WTC11 (cell line): ENCODE measurements at regions not wholly inside any gene's neighbourhood (a gene's known extent, or its start where the extent isn't known, plus 50 kb on each side); places are given as distances from the start of the nearest gene placed in this dataset.

ENCODE experiments used
- CBFB ChIP-seq: sonication (generic); formaldehyde crosslinking; IDR thresholded peaks from 2 replicates; pipeline ENCODE4 v1.8.1; 2022; ENCODE audit warnings: mild to moderate bottlenecking, low read depth, missing genetic modification reagents
- CREB1 ChIP-seq: sonication (generic); formaldehyde crosslinking; IDR thresholded peaks from 2 replicates; pipeline ENCODE4 v1.8.0; 2023; ENCODE audit warnings: mild to moderate bottlenecking, missing genetic modification reagents
- E2F1 ChIP-seq: sonication (generic); formaldehyde crosslinking; IDR thresholded peaks from 2 replicates; pipeline ENCODE4 v1.8.0; 2022; ENCODE audit warnings: mild to moderate bottlenecking, missing genetic modification reagents
- ESRRA ChIP-seq: sonication (generic); formaldehyde crosslinking; IDR thresholded peaks from 2 replicates; pipeline ENCODE4 v1.8.1; 2022; ENCODE audit warnings: mild to moderate bottlenecking, missing genetic modification reagents, borderline replicate concordance
- JUN ChIP-seq: sonication (generic); formaldehyde crosslinking; IDR thresholded peaks from 2 replicates; pipeline ENCODE4 v1.8.0; 2023; ENCODE audit warnings: mild to moderate bottlenecking, missing genetic modification reagents
- MXD4 ChIP-seq: fragments of 250-450 bp; sonication (Bioruptor Pico); IDR thresholded peaks from 2 replicates; pipeline ENCODE4 v1.8.0; 2021; ENCODE audit warnings: mild to moderate bottlenecking, moderate library complexity, borderline replicate concordance
- OVOL2 ChIP-seq: fragments of 250-450 bp; sonication (Bioruptor Pico); IDR thresholded peaks from 2 replicates; pipeline ENCODE4 v1.9.0; 2021; ENCODE audit warnings: mild to moderate bottlenecking, borderline replicate concordance
- ZNF121 ChIP-seq: sonication (generic); formaldehyde crosslinking; IDR thresholded peaks from 2 replicates; pipeline ENCODE4 v1.8.0; 2023; ENCODE audit warnings: missing genetic modification reagents
- ZNF416 ChIP-seq: fragments of 250-450 bp; sonication (Bioruptor Pico); IDR thresholded peaks from 2 replicates; pipeline ENCODE4 v1.9.0; 2021; ENCODE audit warnings: mild to moderate bottlenecking, inconsistent platforms
- ZNF512 ChIP-seq: sonication (generic); formaldehyde crosslinking; IDR thresholded peaks from 2 replicates; pipeline ENCODE4 v1.8.1; 2022; ENCODE audit warnings: missing genetic modification reagents, borderline replicate concordance
- TF ChIP-seq, protein P1 (sequence below): fragments of 200-600 bp; IDR thresholded peaks from 2 replicates; pipeline ENCODE4 v1.8.0; 2022; ENCODE audit warnings: antibody characterized with exemption
- TF ChIP-seq, protein P2 (sequence below): sonication (generic); formaldehyde crosslinking; IDR thresholded peaks from 2 replicates; pipeline ENCODE4 v1.8.0; 2023; ENCODE audit warnings: mild to moderate bottlenecking, missing genetic modification reagents
- TF ChIP-seq, protein P3 (sequence below): sonication (generic); formaldehyde crosslinking; IDR thresholded peaks from 2 replicates; pipeline ENCODE4 v1.8.0; 2022; ENCODE audit warnings: mild to moderate bottlenecking, missing genetic modification reagents
- TF ChIP-seq, protein P4 (sequence below): sonication (generic); formaldehyde crosslinking; IDR thresholded peaks from 2 replicates; pipeline ENCODE4 v1.8.1; 2023; ENCODE audit warnings: mild to moderate bottlenecking, missing genetic modification reagents, borderline replicate concordance

DNA sequence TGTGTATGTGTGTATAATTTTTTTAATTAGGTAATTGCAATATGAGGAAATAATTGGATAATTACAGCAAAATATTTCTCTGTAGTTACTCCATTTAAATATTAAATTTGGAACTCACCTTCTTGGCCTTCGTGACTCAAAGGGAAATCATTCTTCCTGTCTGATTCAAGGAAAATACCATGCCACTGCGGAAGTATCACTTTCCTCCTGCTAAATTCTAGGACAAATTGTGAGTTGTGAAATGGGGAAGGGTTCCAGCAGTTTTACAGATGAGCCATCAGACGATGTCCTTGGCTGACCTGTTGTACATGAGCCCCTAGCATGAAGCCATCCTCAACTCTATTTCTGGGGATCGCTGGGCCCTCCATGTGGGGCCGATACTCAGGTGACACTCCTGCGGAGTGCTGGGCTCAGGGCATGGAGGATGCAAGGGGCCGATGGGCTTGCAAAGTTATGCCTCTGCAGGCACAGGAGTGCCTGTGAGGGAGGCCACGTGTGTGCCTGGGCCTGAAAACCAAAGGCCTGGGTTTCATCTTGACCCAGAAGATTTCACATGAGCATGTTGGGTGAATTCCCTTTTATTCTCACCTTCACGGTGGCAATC lies 179.6 kb upstream of the TCERG1L start:
- TF ChIP-seq, protein P1, sequence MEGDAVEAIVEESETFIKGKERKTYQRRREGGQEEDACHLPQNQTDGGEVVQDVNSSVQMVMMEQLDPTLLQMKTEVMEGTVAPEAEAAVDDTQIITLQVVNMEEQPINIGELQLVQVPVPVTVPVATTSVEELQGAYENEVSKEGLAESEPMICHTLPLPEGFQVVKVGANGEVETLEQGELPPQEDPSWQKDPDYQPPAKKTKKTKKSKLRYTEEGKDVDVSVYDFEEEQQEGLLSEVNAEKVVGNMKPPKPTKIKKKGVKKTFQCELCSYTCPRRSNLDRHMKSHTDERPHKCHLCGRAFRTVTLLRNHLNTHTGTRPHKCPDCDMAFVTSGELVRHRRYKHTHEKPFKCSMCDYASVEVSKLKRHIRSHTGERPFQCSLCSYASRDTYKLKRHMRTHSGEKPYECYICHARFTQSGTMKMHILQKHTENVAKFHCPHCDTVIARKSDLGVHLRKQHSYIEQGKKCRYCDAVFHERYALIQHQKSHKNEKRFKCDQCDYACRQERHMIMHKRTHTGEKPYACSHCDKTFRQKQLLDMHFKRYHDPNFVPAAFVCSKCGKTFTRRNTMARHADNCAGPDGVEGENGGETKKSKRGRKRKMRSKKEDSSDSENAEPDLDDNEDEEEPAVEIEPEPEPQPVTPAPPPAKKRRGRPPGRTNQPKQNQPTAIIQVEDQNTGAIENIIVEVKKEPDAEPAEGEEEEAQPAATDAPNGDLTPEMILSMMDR: no peak
- TF ChIP-seq, protein P2, sequence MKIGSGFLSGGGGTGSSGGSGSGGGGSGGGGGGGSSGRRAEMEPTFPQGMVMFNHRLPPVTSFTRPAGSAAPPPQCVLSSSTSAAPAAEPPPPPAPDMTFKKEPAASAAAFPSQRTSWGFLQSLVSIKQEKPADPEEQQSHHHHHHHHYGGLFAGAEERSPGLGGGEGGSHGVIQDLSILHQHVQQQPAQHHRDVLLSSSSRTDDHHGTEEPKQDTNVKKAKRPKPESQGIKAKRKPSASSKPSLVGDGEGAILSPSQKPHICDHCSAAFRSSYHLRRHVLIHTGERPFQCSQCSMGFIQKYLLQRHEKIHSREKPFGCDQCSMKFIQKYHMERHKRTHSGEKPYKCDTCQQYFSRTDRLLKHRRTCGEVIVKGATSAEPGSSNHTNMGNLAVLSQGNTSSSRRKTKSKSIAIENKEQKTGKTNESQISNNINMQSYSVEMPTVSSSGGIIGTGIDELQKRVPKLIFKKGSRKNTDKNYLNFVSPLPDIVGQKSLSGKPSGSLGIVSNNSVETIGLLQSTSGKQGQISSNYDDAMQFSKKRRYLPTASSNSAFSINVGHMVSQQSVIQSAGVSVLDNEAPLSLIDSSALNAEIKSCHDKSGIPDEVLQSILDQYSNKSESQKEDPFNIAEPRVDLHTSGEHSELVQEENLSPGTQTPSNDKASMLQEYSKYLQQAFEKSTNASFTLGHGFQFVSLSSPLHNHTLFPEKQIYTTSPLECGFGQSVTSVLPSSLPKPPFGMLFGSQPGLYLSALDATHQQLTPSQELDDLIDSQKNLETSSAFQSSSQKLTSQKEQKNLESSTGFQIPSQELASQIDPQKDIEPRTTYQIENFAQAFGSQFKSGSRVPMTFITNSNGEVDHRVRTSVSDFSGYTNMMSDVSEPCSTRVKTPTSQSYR (CRISPR knock-in tag): no peak
- TF ChIP-seq ESRRA (CRISPR knock-in tag) (no peak), ZNF121 (CRISPR knock-in tag) (no peak), OVOL2 (CRISPR knock-in tag) (no peak), MXD4 (CRISPR knock-in tag) (no peak), ZNF416 (CRISPR knock-in tag) (no peak), ZNF512 (CRISPR knock-in tag) (no peak), E2F1 (CRISPR knock-in tag) (no peak), CREB1 (no peak), JUN (no peak), CBFB (CRISPR knock-in tag) (no peak)
- TF ChIP-seq, protein P3, sequence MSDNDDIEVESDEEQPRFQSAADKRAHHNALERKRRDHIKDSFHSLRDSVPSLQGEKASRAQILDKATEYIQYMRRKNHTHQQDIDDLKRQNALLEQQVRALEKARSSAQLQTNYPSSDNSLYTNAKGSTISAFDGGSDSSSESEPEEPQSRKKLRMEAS (CRISPR knock-in tag): no peak
- TF ChIP-seq, protein P4, sequence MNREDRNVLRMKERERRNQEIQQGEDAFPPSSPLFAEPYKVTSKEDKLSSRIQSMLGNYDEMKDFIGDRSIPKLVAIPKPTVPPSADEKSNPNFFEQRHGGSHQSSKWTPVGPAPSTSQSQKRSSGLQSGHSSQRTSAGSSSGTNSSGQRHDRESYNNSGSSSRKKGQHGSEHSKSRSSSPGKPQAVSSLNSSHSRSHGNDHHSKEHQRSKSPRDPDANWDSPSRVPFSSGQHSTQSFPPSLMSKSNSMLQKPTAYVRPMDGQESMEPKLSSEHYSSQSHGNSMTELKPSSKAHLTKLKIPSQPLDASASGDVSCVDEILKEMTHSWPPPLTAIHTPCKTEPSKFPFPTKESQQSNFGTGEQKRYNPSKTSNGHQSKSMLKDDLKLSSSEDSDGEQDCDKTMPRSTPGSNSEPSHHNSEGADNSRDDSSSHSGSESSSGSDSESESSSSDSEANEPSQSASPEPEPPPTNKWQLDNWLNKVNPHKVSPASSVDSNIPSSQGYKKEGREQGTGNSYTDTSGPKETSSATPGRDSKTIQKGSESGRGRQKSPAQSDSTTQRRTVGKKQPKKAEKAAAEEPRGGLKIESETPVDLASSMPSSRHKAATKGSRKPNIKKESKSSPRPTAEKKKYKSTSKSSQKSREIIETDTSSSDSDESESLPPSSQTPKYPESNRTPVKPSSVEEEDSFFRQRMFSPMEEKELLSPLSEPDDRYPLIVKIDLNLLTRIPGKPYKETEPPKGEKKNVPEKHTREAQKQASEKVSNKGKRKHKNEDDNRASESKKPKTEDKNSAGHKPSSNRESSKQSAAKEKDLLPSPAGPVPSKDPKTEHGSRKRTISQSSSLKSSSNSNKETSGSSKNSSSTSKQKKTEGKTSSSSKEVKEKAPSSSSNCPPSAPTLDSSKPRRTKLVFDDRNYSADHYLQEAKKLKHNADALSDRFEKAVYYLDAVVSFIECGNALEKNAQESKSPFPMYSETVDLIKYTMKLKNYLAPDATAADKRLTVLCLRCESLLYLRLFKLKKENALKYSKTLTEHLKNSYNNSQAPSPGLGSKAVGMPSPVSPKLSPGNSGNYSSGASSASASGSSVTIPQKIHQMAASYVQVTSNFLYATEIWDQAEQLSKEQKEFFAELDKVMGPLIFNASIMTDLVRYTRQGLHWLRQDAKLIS (CRISPR knock-in tag): no peak
